Heart left ventricle (tissue), 16 donors: ENCODE measurements at regions not wholly inside any gene's neighbourhood (a gene's known extent, or its start where the extent isn't known, plus 50 kb on each side); places are given as distances from the start of the nearest gene placed in this dataset.

ENCODE experiments used
- ATAC-seq, 4 donors: fragments of 200-7000 bp; cut with Tn5 transposase; one replicate each; pipeline ENCODE4 v1.9.1; 2020 to 2022; ENCODE audit warnings: moderate library complexity in 4 of 4, mild to moderate bottlenecking in 3 of 4, moderate number of reproducible peaks in 1 of 4
- DNase-seq, 5 donors: peaks; one replicate each; pipeline ENCODE4 v3.0.0-alpha.2; 2020
- H3K27ac ChIP-seq, 12 donors: fragments of 200-600 bp; sonication (generic) in 4 of 12; one replicate each; pipeline versions ENCODE4 v1.5.0 to v1.8.0; 2016 to 2022; ENCODE audit warnings: mild to moderate bottlenecking in 2 of 12
- H3K27me3 ChIP-seq, 9 donors: fragments of 200-600 bp; sonication (generic) in 2 of 9; one replicate each; pipeline versions ENCODE4 v1.5.1 to v1.8.0; 2016 to 2022; ENCODE audit warnings: mild to moderate bottlenecking in 3 of 9
- H3K36me3 ChIP-seq, 9 donors: fragments of 200-600 bp; sonication (generic) in 2 of 9; one replicate each; pipeline versions ENCODE4 v1.5.0 to v1.8.0; 2018 to 2022; ENCODE audit warnings: mild to moderate bottlenecking in 2 of 9
- H3K4me1 ChIP-seq, 12 donors: fragments of 200-600 bp; sonication (generic) in 4 of 12; one replicate each; pipeline versions ENCODE4 v1.5.0 to v1.8.0; 2016 to 2022; ENCODE audit warnings: mild to moderate bottlenecking in 3 of 12
- H3K4me3 ChIP-seq, 12 donors: fragments of 200-600 bp; sonication (generic) in 4 of 12; one replicate each; pipeline versions ENCODE4 v1.5.0 to v1.8.0; 2017 to 2022; ENCODE audit warnings: mild to moderate bottlenecking in 9 of 12, moderate library complexity in 4 of 12
- H3K9me3 ChIP-seq, 12 donors: fragments of 200-600 bp; sonication (generic) in 4 of 12; one replicate each; pipeline versions ENCODE4 v1.5.0 to v1.8.0; 2016 to 2022; ENCODE audit warnings: mild to moderate bottlenecking in 1 of 12
- CTCF ChIP-seq, 12 donors: fragments of 200-600 bp; sonication (generic) in 4 of 12; IDR thresholded peaks; one replicate each; pipeline versions ENCODE4 v1.5.0 to v1.8.0; 2018 to 2022; ENCODE audit warnings: antibody characterized with exemption in 12 of 12, mild to moderate bottlenecking in 5 of 12
- POLR2A ChIP-seq, 2 donors: fragments of 450-650 bp; IDR thresholded peaks; one replicate each; pipeline ENCODE4 v1.6.1; 2017; ENCODE audit warnings: antibody characterized with exemption in 2 of 2, mild to moderate bottlenecking in 2 of 2, moderate library complexity in 2 of 2
- WGBS, 4 donors: extraction: QIAGEN DNeasy Blood & Tissue Kit in 2 of 4; methylation state at CpG; one replicate each; pipeline versions ENCODE4 v1.1.5 to v1.1.7; 2013 to 2018; 5-methylcytosine and 5-hydroxymethylcytosine counted together
- intact Hi-C, 10 donors: fragments of 100-400 bp; cut with DNase I; formaldehyde crosslinking; loops; one replicate each; pipeline versions ENCODE4 v1.11.1 to v1.14.2; 2022
- donor health status: ischemic (EF 13 %, LVEDD 7.1; RV severe dilation, severe dysfunction).
- donor health status: healthy with polysubstance abuse.
- donor health status: DM: no; HTN: yes; CAD: no.
- donor health status: DM: no; HTN: no; CAD: no.
- donor health status: ischemic (EF 25% LVEDD 6.9; RV normal size, moderate dysfunction).
- donor health status: ischemic (EF 25% LVEDD 5.7; RV mildly dilated, moderate dysfunction).
- donor health status: healthy.
- donor health status: DM: yes; HTN: yes; CAD: no.
- donor health status: ischemic (EF 35%, LVEDD 5.7; RV mildly dilated, moderate dysfunction).
- donor health status: nonischemic (EF 11% LVEDD 7.7; RV severe dilation, severe dysfunction).
- donor health status: DM: yes; HTN: yes; CAD: no.
- donor health status: PGD.
- donor health status: ischemic (EF 29% LVEDD 5.4; RV normal size, mild dysfunction).
- donor health status: nonischemic (EF 23%, LVEDD 6.1; RV moderate dilation, normal function).

GRCh38 chr3:31075876-31076275 lies 181.4 kb upstream of the GADL1 start:
- TF ChIP-seq POLR2A (IDR thresholded peaks at IDR 0.05) (no peak), CTCF (IDR thresholded peaks at IDR 0.05) (no peak)

GRCh38 chr3:31077021-31077601 lies 182.7 kb upstream of the GADL1 start:
- H3K36me3 ChIP-seq = no peaks in the 10 kb centered on the region
- H3K4me3 ChIP-seq = no peak overlapping the region
- H3K9me3 ChIP-seq = no peaks in the 10 kb centered on the region
- ATAC-seq (peak in 2 of 4 donors; percentile 64 to 69), DNase-seq (no peak)
- H3K27me3 ChIP-seq = no peaks in the 10 kb centered on the region
- H3K27ac ChIP-seq = no peak overlapping the region
- intact Hi-C loops = no loop called here
- WGBS, 4 donors = 45 to 53% (median 48%) methylated on average over 3 of the region's 3 CpGs
- H3K4me1 ChIP-seq = no peaks in the 10 kb centered on the region
- TF ChIP-seq CTCF (IDR thresholded peaks at IDR 0.05) = no peak
- TF ChIP-seq POLR2A (IDR thresholded peaks at IDR 0.05) = no peak

More at GRCh38 chr3:31075876-31076275, 181.4 kb upstream of the GADL1 start:
- intact Hi-C loops = no loop called here
- H3K4me3 ChIP-seq = no peak overlapping the region
- no peak overlapping the region for H3K27ac ChIP-seq
- peaks cover 0 to 4% (median 0%) of the 10 kb centered on the region in 12 donors for H3K9me3 ChIP-seq
- H3K27me3 ChIP-seq = no peaks in the 10 kb centered on the region
- no peaks in the 10 kb centered on the region for H3K36me3 ChIP-seq
- H3K4me1 ChIP-seq = no peaks in the 10 kb centered on the region
- ATAC-seq (no peak), DNase-seq (no peak)
- WGBS, 4 donors = 81 to 85% (median 84%) methylated on average over 6 of the region's 6 CpGs

- DNase-seq = no peak
- no peak overlapping the region for H3K27ac ChIP-seq
- intact Hi-C loops = no loop called here
- H3K4me1 ChIP-seq = no peaks in the 10 kb centered on the region
- no peak for ATAC-seq
- no peak for TF ChIP-seq POLR2A (IDR thresholded peaks at IDR 0.05)
- TF ChIP-seq CTCF (IDR thresholded peaks at IDR 0.05) = no peak
- 89 to 96% (median 94%) methylated on average over 1 of the region's 1 CpG for WGBS, 4 donors
- H3K4me3 ChIP-seq = no peak overlapping the region
- H3K27me3 ChIP-seq = no peaks in the 10 kb centered on the region
- no peaks in the 10 kb centered on the region for H3K9me3 ChIP-seq
- no peaks in the 10 kb centered on the region for H3K36me3 ChIP-seq
Observed at GRCh38 chr3:31077826-31078225, 183.4 kb upstream of the GADL1 start.

- DNase-seq (no peak), ATAC-seq (no peak)
- intact Hi-C loops = no loop called here
- H3K36me3 ChIP-seq = no peaks in the 10 kb centered on the region
- no peaks in the 10 kb centered on the region for H3K4me1 ChIP-seq
- 90 to 97% (median 95%) methylated on average over 4 of the region's 4 CpGs for WGBS, 4 donors
- no peak overlapping the region for H3K4me3 ChIP-seq
- no peak overlapping the region for H3K27ac ChIP-seq
- no peaks in the 10 kb centered on the region for H3K9me3 ChIP-seq
- TF ChIP-seq CTCF (IDR thresholded peaks at IDR 0.05) = no peak
- TF ChIP-seq POLR2A (IDR thresholded peaks at IDR 0.05) = no peak
- no peaks in the 10 kb centered on the region for H3K27me3 ChIP-seq
Observed at GRCh38 chr3:31079689-31080088, 185.2 kb upstream of the GADL1 start.
